SH-SY5Y (cell line): ENCODE measurements at regions not wholly inside any gene's neighbourhood (a gene's known extent, or its start where the extent isn't known, plus 50 kb on each side); places are given as distances from the start of the nearest gene placed in this dataset.

Experiments used
- GATA2 ChIP-seq: IDR thresholded peaks from 2 replicates; pipeline ENCODE4 v1.6.1; 2011; ENCODE audit warnings: mild to moderate bottlenecking, low read depth, low read length
- GATA3 ChIP-seq: IDR thresholded peaks from 2 replicates; pipeline ENCODE4 v1.6.1; 2011; ENCODE audit warnings: low read depth, mild to moderate bottlenecking, low read length, moderate library complexity

GRCh38 chr11:90646266-90646665 lies 423.4 kb upstream of the CHORDC1 start:
- no peak for TF ChIP-seq GATA2
- TF ChIP-seq GATA3: no peak
